ENCODE measurements at regions not wholly inside any gene's neighbourhood (a gene's known extent, or its start where the extent isn't known, plus 50 kb on each side); places are given as distances from the start of the nearest gene placed in this dataset.

DNA sequence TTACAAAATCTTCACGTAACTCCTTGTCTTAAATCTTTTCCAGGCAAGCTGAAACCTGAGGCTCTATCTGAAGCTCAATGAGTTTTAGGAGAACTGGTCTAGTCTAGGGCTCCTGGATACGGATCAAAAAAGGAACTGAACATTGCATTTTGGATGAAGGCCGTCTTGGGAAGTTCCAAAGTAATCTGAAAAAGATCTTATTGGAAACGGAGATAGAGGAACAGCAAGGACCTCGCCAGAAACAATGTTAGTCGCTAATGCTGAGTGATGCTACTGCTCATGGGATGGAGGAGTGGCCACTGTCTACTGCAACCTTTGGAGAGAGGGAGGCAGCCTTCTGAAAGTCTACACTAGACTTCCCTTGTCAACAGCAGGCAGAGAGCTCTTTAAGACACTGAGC, 91.4 kb upstream of the ATXN1 start (continued):
- TF ChIP-seq FOXM1 (IDR thresholded peaks at IDR 0.05; ENCODE audit: low read depth): no peak
- TF ChIP-seq EZH2phosphoT487 (IDR thresholded peaks at IDR 0.05; ENCODE audit: borderline replicate concordance, low read depth): no peak
- no peak for TF ChIP-seq RAD21 (IDR thresholded peaks at IDR 0.05; ENCODE audit: low read length)
- TF ChIP-seq FOXJ3 (CRISPR knock-in tag; IDR thresholded peaks at IDR 0.05): no peak
- TF ChIP-seq YY1 (IDR thresholded peaks at IDR 0.05; ENCODE audit: low read depth): no peak

DNA sequence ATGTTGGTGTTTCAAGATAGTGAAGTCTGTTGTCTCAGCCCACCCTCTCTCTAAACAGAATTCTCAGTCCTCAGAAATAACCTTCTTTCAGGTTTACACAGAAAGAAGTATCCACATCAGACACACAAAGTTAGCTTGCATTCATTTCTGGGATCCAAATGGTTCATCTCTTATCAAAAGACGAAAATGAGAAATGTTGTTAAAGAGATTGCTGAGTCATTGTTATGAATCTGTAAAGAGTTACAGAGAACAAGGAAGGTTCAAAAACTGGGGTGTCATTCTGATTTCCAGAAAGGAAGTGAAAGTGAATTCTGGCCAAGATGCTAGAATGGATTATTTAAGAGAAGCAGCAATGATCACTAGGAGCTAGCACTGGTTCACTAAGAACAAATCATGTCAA, 90.5 kb upstream of the ATXN1 start:
- 68% methylated on average over 1 of the region's 1 CpG for WGBS (ENCODE audit: low lambda C conversion rate)
- Histone ChIP-seq H3K4me3 (ENCODE audit: low read depth in 2 of 2, low read length in 1 of 2) (no peak overlapping the region), H3K9me2 (no peaks in the 10 kb centered on the region), H3K27me3 (ENCODE audit: insufficient read depth) (no peaks in the 10 kb centered on the region), H3F3A (replicated peaks; ENCODE audit: insufficient read depth) (peaks cover 18% of the 10 kb centered on the region), H2AFZ (ENCODE audit: low read depth) (no peak overlapping the region), H3K4me1 (ENCODE audit: control insufficient read depth in 1 of 2, insufficient read depth in 2 of 2, low read depth in 1 of 2, low read length in 1 of 2) (peaks cover 4 to 33% of the 10 kb centered on the region in 2 experiments), H3K4me2 (no peak overlapping the region), H3K36me3 (replicated peaks in 1 of 2; ENCODE audit: control insufficient read depth in 1 of 2, insufficient read depth in 2 of 2, low read length in 1 of 2) (no peaks in the 10 kb centered on the region), H4K20me1 (ENCODE audit: insufficient read depth) (no peaks in the 10 kb centered on the region), H3K9ac (no peak overlapping the region), H3K27ac (ENCODE audit: low read depth in 2 of 2, low read length in 1 of 2) (peak overlapping the region in 1 of 2 experiments; percentile 17; a peak in 1 of 4 replicates), H3K9me3 (no peaks in the 10 kb centered on the region), H3K79me2 (ENCODE audit: insufficient read depth) (no peaks in the 10 kb centered on the region)
- CTCF ChIA-PET: no interaction called here
- POLR2A ChIA-PET: no interaction called here
- TF ChIP-seq, protein P1, sequence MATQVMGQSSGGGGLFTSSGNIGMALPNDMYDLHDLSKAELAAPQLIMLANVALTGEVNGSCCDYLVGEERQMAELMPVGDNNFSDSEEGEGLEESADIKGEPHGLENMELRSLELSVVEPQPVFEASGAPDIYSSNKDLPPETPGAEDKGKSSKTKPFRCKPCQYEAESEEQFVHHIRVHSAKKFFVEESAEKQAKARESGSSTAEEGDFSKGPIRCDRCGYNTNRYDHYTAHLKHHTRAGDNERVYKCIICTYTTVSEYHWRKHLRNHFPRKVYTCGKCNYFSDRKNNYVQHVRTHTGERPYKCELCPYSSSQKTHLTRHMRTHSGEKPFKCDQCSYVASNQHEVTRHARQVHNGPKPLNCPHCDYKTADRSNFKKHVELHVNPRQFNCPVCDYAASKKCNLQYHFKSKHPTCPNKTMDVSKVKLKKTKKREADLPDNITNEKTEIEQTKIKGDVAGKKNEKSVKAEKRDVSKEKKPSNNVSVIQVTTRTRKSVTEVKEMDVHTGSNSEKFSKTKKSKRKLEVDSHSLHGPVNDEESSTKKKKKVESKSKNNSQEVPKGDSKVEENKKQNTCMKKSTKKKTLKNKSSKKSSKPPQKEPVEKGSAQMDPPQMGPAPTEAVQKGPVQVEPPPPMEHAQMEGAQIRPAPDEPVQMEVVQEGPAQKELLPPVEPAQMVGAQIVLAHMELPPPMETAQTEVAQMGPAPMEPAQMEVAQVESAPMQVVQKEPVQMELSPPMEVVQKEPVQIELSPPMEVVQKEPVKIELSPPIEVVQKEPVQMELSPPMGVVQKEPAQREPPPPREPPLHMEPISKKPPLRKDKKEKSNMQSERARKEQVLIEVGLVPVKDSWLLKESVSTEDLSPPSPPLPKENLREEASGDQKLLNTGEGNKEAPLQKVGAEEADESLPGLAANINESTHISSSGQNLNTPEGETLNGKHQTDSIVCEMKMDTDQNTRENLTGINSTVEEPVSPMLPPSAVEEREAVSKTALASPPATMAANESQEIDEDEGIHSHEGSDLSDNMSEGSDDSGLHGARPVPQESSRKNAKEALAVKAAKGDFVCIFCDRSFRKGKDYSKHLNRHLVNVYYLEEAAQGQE (IDR thresholded peaks at IDR 0.05; ENCODE audit: low read depth, low read length): no peak
- TF ChIP-seq POLR2AphosphoS5 (IDR thresholded peaks at IDR 0.05; ENCODE audit: low read depth, low read length) (no peak), RFX5 (IDR thresholded peaks at IDR 0.05; ENCODE audit: low read length) (no peak), SMC3 (IDR thresholded peaks at IDR 0.05; ENCODE audit: low read depth, low read length) (no peak), RCOR1 (IDR thresholded peaks at IDR 0.05; ENCODE audit: low read length) (no peak), FOXM1 (IDR thresholded peaks at IDR 0.05; ENCODE audit: low read depth) (no peak), NRF1 (IDR thresholded peaks at IDR 0.05; ENCODE audit: low read depth, low read length) (no peak), TCF12 (IDR thresholded peaks at IDR 0.05) (no peak), RXRA (IDR thresholded peaks at IDR 0.05; ENCODE audit: borderline replicate concordance, low read depth) (no peak), FOSL2 (IDR thresholded peaks at IDR 0.05; ENCODE audit: borderline replicate concordance, low read depth) (no peak), SIN3A (IDR thresholded peaks at IDR 0.05; ENCODE audit: borderline replicate concordance, low read depth, low read length) (no peak), RAD21 (IDR thresholded peaks at IDR 0.05; ENCODE audit: low read length) (no peak), TEAD4 (IDR thresholded peaks at IDR 0.05; ENCODE audit: borderline replicate concordance, insufficient read depth) (no peak), EZH2phosphoT487 (IDR thresholded peaks at IDR 0.05; ENCODE audit: borderline replicate concordance, low read depth) (no peak), ELF1 (IDR thresholded peaks at IDR 0.05) (no peak), TAF1 (IDR thresholded peaks at IDR 0.05; ENCODE audit: borderline replicate concordance, low read depth, low read length) (no peak)
- TF ChIP-seq, protein P2, sequence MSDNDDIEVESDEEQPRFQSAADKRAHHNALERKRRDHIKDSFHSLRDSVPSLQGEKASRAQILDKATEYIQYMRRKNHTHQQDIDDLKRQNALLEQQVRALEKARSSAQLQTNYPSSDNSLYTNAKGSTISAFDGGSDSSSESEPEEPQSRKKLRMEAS (IDR thresholded peaks at IDR 0.05; ENCODE audit: low read depth): no peak
- TF ChIP-seq, protein P3, sequence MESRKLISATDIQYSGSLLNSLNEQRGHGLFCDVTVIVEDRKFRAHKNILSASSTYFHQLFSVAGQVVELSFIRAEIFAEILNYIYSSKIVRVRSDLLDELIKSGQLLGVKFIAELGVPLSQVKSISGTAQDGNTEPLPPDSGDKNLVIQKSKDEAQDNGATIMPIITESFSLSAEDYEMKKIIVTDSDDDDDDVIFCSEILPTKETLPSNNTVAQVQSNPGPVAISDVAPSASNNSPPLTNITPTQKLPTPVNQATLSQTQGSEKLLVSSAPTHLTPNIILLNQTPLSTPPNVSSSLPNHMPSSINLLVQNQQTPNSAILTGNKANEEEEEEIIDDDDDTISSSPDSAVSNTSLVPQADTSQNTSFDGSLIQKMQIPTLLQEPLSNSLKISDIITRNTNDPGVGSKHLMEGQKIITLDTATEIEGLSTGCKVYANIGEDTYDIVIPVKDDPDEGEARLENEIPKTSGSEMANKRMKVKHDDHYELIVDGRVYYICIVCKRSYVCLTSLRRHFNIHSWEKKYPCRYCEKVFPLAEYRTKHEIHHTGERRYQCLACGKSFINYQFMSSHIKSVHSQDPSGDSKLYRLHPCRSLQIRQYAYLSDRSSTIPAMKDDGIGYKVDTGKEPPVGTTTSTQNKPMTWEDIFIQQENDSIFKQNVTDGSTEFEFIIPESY (IDR thresholded peaks at IDR 0.05; ENCODE audit: borderline replicate concordance, low read depth): no peak
- TF ChIP-seq, protein P4, sequence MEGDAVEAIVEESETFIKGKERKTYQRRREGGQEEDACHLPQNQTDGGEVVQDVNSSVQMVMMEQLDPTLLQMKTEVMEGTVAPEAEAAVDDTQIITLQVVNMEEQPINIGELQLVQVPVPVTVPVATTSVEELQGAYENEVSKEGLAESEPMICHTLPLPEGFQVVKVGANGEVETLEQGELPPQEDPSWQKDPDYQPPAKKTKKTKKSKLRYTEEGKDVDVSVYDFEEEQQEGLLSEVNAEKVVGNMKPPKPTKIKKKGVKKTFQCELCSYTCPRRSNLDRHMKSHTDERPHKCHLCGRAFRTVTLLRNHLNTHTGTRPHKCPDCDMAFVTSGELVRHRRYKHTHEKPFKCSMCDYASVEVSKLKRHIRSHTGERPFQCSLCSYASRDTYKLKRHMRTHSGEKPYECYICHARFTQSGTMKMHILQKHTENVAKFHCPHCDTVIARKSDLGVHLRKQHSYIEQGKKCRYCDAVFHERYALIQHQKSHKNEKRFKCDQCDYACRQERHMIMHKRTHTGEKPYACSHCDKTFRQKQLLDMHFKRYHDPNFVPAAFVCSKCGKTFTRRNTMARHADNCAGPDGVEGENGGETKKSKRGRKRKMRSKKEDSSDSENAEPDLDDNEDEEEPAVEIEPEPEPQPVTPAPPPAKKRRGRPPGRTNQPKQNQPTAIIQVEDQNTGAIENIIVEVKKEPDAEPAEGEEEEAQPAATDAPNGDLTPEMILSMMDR (IDR thresholded peaks at IDR 0.05): no peak
- no peak for DNase-seq
